ENCODE measurements at regions not wholly inside any gene's neighbourhood (a gene's known extent, or its start where the extent isn't known, plus 50 kb on each side); places are given as distances from the start of the nearest gene placed in this dataset.

DNA sequence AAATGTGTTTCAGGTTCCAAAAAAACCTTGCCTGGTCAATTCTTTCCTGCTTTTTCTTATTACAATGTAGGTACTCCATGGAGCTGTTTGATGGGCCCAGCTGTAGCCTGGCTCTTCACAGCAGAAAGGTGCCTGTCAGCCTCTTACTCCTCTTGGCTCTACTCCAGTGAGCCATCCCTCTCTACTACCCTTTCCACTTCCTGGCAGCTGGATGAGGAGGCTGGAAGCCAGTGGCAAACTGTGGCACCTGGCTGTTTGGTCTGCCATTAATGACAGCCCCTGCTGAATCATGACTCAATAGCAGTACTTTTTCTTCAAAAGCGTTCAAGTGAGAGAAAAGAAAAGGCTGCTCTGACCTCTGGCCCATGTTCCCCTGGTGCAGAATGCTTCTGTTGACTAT, 618.1 kb downstream of the PYDC2 start:
- H3K9me3 ChIP-seq (ENCODE audit: insufficient read depth, low read depth, low read length), result no peaks in the 10 kb centered on the region
- peaks cover 18% of the 10 kb centered on the region; the same call in 1 of the 2 replicates for H3K4me1 ChIP-seq (ENCODE audit: insufficient read depth, low read length)
- H3K27me3 ChIP-seq (ENCODE audit: insufficient read depth, low read length), result no peaks in the 10 kb centered on the region
- no peak overlapping the region for H3K4me3 ChIP-seq (ENCODE audit: low read length)
- H3K36me3 ChIP-seq (ENCODE audit: insufficient read depth, low read depth, low read length), result no peaks in the 10 kb centered on the region
- H3K27ac ChIP-seq (ENCODE audit: low read length), result no peak overlapping the region
- no peak overlapping the region for H3K9ac ChIP-seq (ENCODE audit: low read depth, low read length)

GRCh38 chr3:192080336-192080735, 619.4 kb downstream of the PYDC2 start:
- H3K27me3 ChIP-seq (ENCODE audit: insufficient read depth, low read length), result no peaks in the 10 kb centered on the region
- H3K4me3 ChIP-seq (ENCODE audit: low read length), result no peak overlapping the region
- H3K27ac ChIP-seq (ENCODE audit: low read length), result no peak overlapping the region
- H3K9ac ChIP-seq (ENCODE audit: low read depth, low read length), result no peak overlapping the region
- H3K9me3 ChIP-seq (ENCODE audit: insufficient read depth, low read depth, low read length), result no peaks in the 10 kb centered on the region
- no peaks in the 10 kb centered on the region for H3K36me3 ChIP-seq (ENCODE audit: insufficient read depth, low read depth, low read length)
- H3K4me1 ChIP-seq (ENCODE audit: insufficient read depth, low read length), result peaks cover 18% of the 10 kb centered on the region; the same call in 1 of the 2 replicates

- H3K4me1 ChIP-seq (ENCODE audit: insufficient read depth, low read length), result peaks cover 17% of the 10 kb centered on the region; the same call in 1 of the 2 replicates
- no peak overlapping the region for H3K27ac ChIP-seq (ENCODE audit: low read length)
- H3K9me3 ChIP-seq (ENCODE audit: insufficient read depth, low read depth, low read length), result no peaks in the 10 kb centered on the region
- no peak overlapping the region for H3K9ac ChIP-seq (ENCODE audit: low read depth, low read length)
- H3K27me3 ChIP-seq (ENCODE audit: insufficient read depth, low read length), result no peaks in the 10 kb centered on the region
- no peak overlapping the region for H3K4me3 ChIP-seq (ENCODE audit: low read length)
- H3K36me3 ChIP-seq (ENCODE audit: insufficient read depth, low read depth, low read length), result no peaks in the 10 kb centered on the region
Measured at GRCh38 chr3:192082730-192083660, 622.0 kb downstream of the PYDC2 start.

Measured in iPS-20b (cell line).